SU-DHL-6 (cell line): ENCODE measurements at regions not wholly inside any gene's neighbourhood (a gene's known extent, or its start where the extent isn't known, plus 50 kb on each side); places are given as distances from the start of the nearest gene placed in this dataset.

ENCODE experiments used
- H2AFZ ChIP-seq: fragments of 200-600 bp; sonication (generic); 2 replicates; pipeline ENCODE4 v1.6.1; 2014; ENCODE audit warnings: low read depth, mild to moderate bottlenecking, moderate library complexity, mixed read lengths, antibody characterized with exemption, low read length; ENCODE audit not compliant: severe bottlenecking
- H3F3A ChIP-seq: fragments of 200-600 bp; shearing (Covaris generic); 2 replicates; pipeline ENCODE4 v1.6.0; 2016; ENCODE audit warnings: antibody characterized with exemption, mild to moderate bottlenecking; ENCODE audit not compliant: insufficient read depth
- H3K27ac ChIP-seq: fragments of 200-600 bp; sonication (generic); 2 replicates; pipeline ENCODE4 v1.5.1; 2016; ENCODE audit warnings: low read depth, mild to moderate bottlenecking, low read length, moderate library complexity, mixed read lengths
- H3K27me3 ChIP-seq: fragments of 200-600 bp; sonication (generic), shearing (Covaris generic); 2 replicates; pipeline ENCODE4 v1.6.0; 2014; ENCODE audit warnings: mild to moderate bottlenecking, low read length
- H3K36me3 ChIP-seq: fragments of 200-600 bp; sonication (generic); 2 replicates; pipeline ENCODE4 v1.6.1; 2014; ENCODE audit warnings: mild to moderate bottlenecking, low read length, mixed read lengths
- H3K4me2 ChIP-seq: fragments of 300-600, 200-600 bp; shearing (Covaris generic), sonication (generic); 2 replicates; pipeline ENCODE4 v1.6.0; 2014; ENCODE audit warnings: low read length, low read depth, mild to moderate bottlenecking; ENCODE audit not compliant: poor library complexity, severe bottlenecking
- H3K4me3 ChIP-seq: fragments of 200-600 bp; sonication (generic); 2 replicates; pipeline ENCODE4 v1.5.1; 2014; ENCODE audit warnings: antibody characterized with exemption, low read length, mild to moderate bottlenecking, mixed read lengths; ENCODE audit not compliant: insufficient read depth, poor library complexity, severe bottlenecking
- H3K79me2 ChIP-seq: fragments of 200-600 bp; sonication (generic); 2 replicates; pipeline ENCODE4 v1.6.1; 2014; ENCODE audit warnings: mild to moderate bottlenecking, low read length, moderate library complexity; ENCODE audit not compliant: insufficient read depth
- H3K9ac ChIP-seq: fragments of 200-600 bp; sonication (generic); 2 replicates; pipeline ENCODE4 v1.7.0; 2014; ENCODE audit warnings: mild to moderate bottlenecking, low read length
- H3K9me2 ChIP-seq: fragments of 200-600 bp; sonication (generic); replicated peaks from 2 replicates; pipeline ENCODE4 v1.6.1; 2014; ENCODE audit warnings: low read length; ENCODE audit not compliant: insufficient read depth
- H3K9me3 ChIP-seq: fragments of 200-600 bp; sonication (generic); 2 replicates; pipeline ENCODE4 v1.6.1; 2014; ENCODE audit warnings: low read length, mixed read lengths; ENCODE audit not compliant: insufficient read depth
- H4K20me1 ChIP-seq: fragments of 200-600 bp; sonication (generic); 2 replicates; pipeline ENCODE4 v1.6.1; 2014; ENCODE audit warnings: low read depth, mild to moderate bottlenecking, antibody characterized with exemption, low read length, moderate library complexity, mixed read lengths
- CTCF ChIP-seq: fragments of 200-600 bp; sonication (generic); IDR thresholded peaks from one replicate; pipeline ENCODE4 v1.5.1; 2017; ENCODE audit warnings: antibody characterized with exemption, mild to moderate bottlenecking, low read length, moderate library complexity; ENCODE audit not compliant: insufficient read depth, poor library complexity, severe bottlenecking
- EZH2phosphoT487 ChIP-seq: fragments of 200-600 bp; sonication (generic), shearing (Covaris generic); conservative IDR thresholded peaks from 2 replicates; pipeline ENCODE4 v1.6.1; 2018; ENCODE audit warnings: mild to moderate bottlenecking, antibody characterized with exemption, low read length, moderate library complexity, mixed read lengths

GRCh38 chr6:115310156-115310555, 750.5 kb downstream of the FRK start:
- H3K27ac ChIP-seq = no peak overlapping the region
- no peaks in the 10 kb centered on the region for H3K79me2 ChIP-seq
- H3K27me3 ChIP-seq = no peaks in the 10 kb centered on the region
- H3K4me2 ChIP-seq = no peak overlapping the region
- H3K9me2 ChIP-seq = no peaks in the 10 kb centered on the region; the same call in 1 of the 2 replicates
- H3K9me3 ChIP-seq = no peaks in the 10 kb centered on the region
- no peaks in the 10 kb centered on the region for H4K20me1 ChIP-seq
- H3F3A ChIP-seq = no peaks in the 10 kb centered on the region
- H2AFZ ChIP-seq = no peak overlapping the region
- no peak overlapping the region for H3K4me3 ChIP-seq
- H3K9ac ChIP-seq = no peak overlapping the region
- no peaks in the 10 kb centered on the region for H3K36me3 ChIP-seq
- TF ChIP-seq CTCF = no peak
- no peak for TF ChIP-seq EZH2phosphoT487

- no peak for TF ChIP-seq CTCF
- TF ChIP-seq EZH2phosphoT487 = no peak
These were observed 758.0 kb downstream of the FRK start for GRCh38 chr6:115302731-115303130.

GRCh38 chr6:115287467-115287866, 773.2 kb downstream of the FRK start:
- H3K27ac ChIP-seq = no peak overlapping the region
- no peaks in the 10 kb centered on the region for H3K36me3 ChIP-seq
- no peaks in the 10 kb centered on the region for H3F3A ChIP-seq
- H3K27me3 ChIP-seq = no peaks in the 10 kb centered on the region
- no peak overlapping the region for H3K4me2 ChIP-seq
- TF ChIP-seq EZH2phosphoT487 = no peak
- no peak for TF ChIP-seq CTCF
- H3K9me2 ChIP-seq = no peaks in the 10 kb centered on the region
- H3K9me3 ChIP-seq = no peaks in the 10 kb centered on the region
- no peak overlapping the region for H3K4me3 ChIP-seq
- H2AFZ ChIP-seq = no peak overlapping the region
- no peak overlapping the region for H3K9ac ChIP-seq
- no peaks in the 10 kb centered on the region for H3K79me2 ChIP-seq
- H4K20me1 ChIP-seq = no peaks in the 10 kb centered on the region

More at GRCh38 chr6:115302731-115303130, 758.0 kb downstream of the FRK start:
- Histone ChIP-seq H4K20me1 (no peaks in the 10 kb centered on the region), H2AFZ (no peak overlapping the region), H3K9me2 (no peaks in the 10 kb centered on the region), H3F3A (no peaks in the 10 kb centered on the region), H3K9ac (no peak overlapping the region), H3K27me3 (no peaks in the 10 kb centered on the region), H3K27ac (no peak overlapping the region), H3K79me2 (no peaks in the 10 kb centered on the region), H3K36me3 (no peaks in the 10 kb centered on the region), H3K9me3 (no peaks in the 10 kb centered on the region), H3K4me2 (no peak overlapping the region), H3K4me3 (no peak overlapping the region)
